HS-5 (cell line): ENCODE measurements at regions not wholly inside any gene's neighbourhood (a gene's known extent, or its start where the extent isn't known, plus 50 kb on each side); places are given as distances from the start of the nearest gene placed in this dataset.
"Not testable (repeated sequence)": the region's sequence is repeated elsewhere in the genome, so short reads cannot be mapped to it uniquely, and the experiment has no call there.

ENCODE experiments used
- DNase-seq: peaks from one replicate; pipeline ENCODE4 v3.0.0-alpha.2; 2012; ENCODE audit warnings: low read depth

GRCh38 chr6:121595646-121596045 is 160.2 kb downstream of the GJA1 start:
- DNase-seq: no peak

GRCh38 chr6:121596441-121596840 is 161.0 kb downstream of the GJA1 start:
- DNase-seq: no peak

DNA sequence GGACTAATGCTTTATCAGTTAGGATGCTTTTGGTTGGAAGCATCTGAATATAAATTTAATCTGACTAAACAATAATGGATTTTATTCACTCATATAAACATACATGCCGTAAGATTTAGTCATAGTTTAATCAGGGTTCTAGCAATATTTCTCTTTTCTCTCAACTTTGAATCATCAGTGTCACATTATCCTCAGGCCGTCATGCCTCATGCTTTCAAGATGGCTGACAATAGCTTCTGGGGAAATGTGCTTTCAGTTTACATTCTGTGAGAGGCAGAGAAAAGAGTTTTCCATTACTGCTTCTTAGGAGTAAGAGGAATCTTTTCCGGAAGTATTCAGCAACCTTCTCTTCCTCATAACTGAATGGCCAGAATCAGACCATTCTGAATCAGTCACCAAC is 162.2 kb downstream of the GJA1 start:
- DNase-seq: peak; percentile 37

GRCh38 chr6:121599331-121599730 is 163.9 kb downstream of the GJA1 start:
- not testable (repeated sequence) for DNase-seq

DNA sequence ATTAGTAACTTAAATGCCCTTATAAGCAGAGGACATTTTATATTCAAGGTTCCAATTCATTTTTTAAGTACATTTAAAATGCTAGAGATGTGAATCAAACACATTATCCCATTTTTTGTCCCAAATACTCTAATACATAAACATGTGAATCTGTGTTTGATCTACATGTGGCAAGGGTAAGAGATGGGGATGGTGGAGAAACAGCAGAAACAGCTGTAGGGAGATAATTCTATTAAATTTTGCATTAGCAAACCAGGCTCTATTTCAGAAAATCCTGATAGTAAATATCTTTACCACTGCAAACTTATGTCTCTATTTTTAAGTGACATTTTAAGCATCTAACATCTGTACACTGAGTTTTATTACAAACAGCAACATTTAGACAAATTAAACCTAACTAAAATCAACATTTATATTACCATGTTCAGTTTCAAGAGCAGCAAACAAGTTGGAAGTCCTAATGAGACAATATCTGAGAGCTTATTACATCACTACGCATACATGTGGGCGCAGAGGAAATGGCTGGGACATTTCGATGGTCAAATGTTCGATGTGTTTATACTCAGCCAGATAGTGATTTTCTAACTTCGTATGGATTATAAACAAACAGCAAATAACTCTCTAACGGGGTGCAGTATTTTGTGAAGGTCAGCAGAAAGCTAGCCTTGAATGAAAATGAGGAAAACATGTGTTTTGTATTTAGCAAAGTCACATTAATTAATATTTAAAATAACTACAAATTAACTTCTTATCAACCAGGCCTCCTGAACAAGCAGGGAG is 165.1 kb downstream of the GJA1 start:
- DNase-seq: no peak

- DNase-seq: no peak
Observed at GRCh38 chr6:121603486-121603885, 168.0 kb downstream of the GJA1 start.

- no peak for DNase-seq
Observed at GRCh38 chr6:121607721-121608120, 172.3 kb downstream of the GJA1 start.

- no peak for DNase-seq
Observed at GRCh38 chr6:121608270-121608669, 172.8 kb downstream of the GJA1 start.

- no peak for DNase-seq
Observed at GRCh38 chr6:121609281-121609680, 173.8 kb downstream of the GJA1 start.

- no peak for DNase-seq
Observed at GRCh38 chr6:121612927-121613326, 177.5 kb downstream of the GJA1 start.

- DNase-seq: no peak
Observed at GRCh38 chr6:121614115-121614514, 178.7 kb downstream of the GJA1 start.

DNA sequence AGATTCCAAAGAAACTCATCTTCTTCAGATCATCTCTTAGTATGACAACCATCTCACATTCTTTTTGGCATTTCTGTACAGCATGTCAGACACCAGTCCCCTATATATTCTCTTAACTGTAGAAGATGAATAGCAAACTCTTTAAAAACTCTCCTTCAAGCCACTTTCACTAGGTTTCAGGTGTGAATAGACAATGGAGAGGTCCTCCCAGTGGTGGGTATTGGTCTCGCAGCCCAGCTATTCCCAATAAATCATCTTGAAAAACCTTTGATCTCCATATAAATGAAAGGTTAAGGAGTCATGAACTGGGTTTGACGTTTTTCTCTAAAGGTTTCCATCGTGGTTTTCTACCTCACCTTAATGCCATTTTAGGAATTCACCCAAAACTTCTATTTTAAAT is 180.0 kb downstream of the GJA1 start:
- no peak for DNase-seq

GRCh38 chr6:121616406-121616805 is 181.0 kb downstream of the GJA1 start:
- DNase-seq: no peak

DNA sequence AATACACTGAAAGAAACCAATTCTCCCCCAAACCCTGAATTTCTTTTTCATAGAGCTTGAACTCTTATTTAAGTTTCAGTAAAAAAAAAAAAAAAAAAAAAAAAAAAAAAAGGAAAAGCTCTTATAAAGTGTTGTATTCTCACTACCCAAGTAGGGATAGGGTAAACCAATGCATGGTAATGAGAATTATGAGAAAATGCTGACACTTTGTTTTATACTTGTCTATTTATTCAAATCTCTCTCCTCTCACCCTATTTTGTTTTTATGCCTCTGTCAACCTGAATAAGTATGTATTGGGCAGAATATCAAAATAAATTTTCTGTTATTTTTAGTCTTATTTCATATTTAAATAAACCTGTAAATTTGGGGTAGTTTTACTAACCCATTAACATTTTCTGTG is 181.9 kb downstream of the GJA1 start:
- no peak for DNase-seq

- DNase-seq: no peak
Observed at GRCh38 chr6:121619013-121619412, 183.6 kb downstream of the GJA1 start.

DNA sequence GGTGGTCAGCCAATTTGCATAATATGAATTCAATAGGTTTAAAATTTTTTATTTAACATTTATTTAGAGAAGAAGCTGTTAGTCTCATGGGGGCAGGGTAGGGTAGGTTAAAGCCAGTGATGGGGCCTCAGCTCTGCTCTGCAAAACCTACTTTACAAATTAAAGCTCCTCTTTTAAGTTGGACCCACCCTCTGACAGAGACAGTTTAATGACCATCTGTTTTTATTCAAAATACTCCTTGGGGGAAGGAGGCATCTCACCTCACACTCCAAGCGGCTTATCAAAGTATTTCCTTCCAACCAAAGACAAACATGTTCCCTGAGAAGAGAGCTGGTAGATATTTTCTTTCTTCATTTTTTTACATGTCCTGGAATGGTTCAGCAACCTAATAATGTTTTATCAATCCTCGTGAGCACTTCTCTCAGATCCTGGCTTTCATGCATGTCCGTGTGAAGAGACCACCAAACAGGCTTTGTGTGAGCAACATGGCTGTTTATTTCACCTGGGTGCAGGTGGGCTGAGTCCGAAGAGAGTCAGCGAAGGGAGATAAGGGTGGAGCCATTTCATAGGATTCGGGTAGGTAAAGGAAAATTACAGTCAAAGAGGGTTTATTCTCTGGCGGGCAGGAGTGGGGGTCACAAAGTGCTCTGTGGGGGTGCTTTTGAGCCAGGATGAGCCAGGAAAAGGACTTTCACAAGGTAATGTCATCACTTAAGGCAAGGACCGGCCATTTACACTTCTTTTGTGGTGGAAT is 184.7 kb downstream of the GJA1 start:
- DNase-seq: no peak

DNA sequence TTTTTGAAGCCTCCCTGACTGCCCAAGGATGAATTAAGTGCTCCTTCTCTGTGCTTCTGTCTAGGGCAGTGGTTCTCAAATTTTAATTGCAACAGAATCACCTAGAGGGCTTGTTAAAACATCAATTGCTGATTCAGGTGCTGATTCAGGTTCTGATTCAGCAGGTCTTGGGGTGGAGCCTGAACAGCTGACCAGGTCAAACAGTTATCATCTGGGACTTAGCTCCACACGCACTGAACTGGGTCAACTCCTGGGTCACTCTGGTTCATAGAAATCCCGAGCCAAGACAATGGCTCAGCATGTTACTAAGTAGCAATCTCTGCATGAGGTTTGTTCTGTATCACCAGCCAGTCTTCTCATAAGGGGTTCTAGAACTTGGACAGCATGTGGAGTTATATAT is 192.3 kb downstream of the GJA1 start:
- no peak for DNase-seq

DNA sequence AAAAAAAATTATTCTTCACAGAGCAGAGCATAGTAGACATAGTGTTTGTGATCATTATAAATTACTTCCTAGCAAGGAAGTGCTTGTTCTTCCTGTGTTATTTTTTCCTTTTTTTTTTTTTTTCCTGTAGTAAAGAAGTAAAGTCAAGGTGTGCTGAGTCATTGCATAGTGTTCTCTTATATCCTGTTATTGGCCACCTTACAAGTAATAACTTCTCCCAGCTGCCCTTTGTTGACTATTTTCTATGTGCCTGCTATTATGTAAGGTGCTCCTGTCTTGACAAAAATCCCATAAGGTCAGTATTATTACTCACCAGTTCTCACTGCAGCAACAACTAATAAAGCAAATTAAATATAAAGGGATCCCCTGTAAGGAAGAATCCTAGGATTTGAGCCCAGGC is 195.3 kb downstream of the GJA1 start:
- no peak for DNase-seq

DNA sequence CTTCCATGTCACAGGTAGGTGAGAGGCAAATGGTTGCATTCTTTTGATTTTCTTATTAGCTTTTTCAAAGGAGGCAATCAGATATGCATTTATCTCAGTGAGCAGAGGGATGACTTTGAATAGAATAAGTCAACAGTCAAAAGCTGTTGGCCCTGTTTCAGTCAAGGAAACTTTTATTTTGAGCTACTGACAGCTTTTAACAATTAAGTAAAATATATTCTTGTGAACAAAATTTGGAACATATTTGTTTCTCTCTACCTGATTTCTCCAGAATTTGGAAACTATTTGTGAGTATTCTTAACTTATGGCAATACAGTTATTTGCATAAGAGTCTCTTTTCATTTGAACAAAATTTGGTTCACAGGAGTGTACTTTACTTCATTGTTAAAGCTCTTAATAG is 196.3 kb downstream of the GJA1 start:
- not testable (repeated sequence) for DNase-seq

DNA sequence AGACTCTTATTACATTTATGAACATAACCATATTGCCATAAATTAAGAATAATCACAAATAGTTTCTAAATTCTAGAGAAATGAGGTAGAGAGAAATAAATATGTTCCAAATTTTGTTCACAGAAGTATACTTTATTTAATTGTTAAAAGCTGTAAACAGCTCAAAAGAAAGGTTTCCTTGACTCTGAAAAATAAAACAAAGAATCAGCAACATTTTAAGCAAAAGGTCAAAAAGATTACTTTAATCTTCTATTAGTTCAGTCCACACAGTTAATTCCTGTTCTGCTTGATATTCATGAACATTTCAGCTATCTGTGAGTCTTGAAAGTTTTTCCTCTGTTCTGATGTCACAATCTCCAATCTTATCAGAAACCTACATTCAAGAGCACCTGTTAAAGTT is 197.9 kb downstream of the GJA1 start:
- no peak for DNase-seq

- DNase-seq: not testable (repeated sequence)
Observed at GRCh38 chr6:121634586-121634985, 199.1 kb downstream of the GJA1 start.

GRCh38 chr6:121635355-121635754 is 199.9 kb downstream of the GJA1 start:
- no peak for DNase-seq

GRCh38 chr6:121636217-121636616 is 200.8 kb downstream of the GJA1 start:
- DNase-seq: not testable (repeated sequence)

DNA sequence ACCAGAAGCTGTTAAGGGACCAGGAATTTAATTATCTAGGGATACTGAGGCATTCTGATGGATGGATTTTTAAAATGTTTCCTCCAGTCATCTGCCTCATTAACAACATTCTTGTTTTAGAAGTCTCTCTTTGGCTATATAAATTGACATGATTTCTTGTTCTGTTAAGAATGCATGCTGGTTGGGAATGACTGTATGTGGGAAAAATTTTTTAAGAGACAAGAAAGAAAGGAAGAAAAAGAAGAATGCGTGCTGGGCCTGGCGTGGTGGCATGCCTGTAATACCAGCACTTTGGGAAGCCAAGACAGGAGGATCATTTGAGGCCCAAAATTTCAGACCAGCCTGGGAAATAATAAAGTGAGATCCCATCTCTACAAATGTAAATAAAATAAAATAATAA is 203.6 kb downstream of the GJA1 start:
- no peak for DNase-seq
